ENCODE measurements at regions not wholly inside any gene's neighbourhood (a gene's known extent, or its start where the extent isn't known, plus 50 kb on each side); places are given as distances from the start of the nearest gene placed in this dataset.

DNA sequence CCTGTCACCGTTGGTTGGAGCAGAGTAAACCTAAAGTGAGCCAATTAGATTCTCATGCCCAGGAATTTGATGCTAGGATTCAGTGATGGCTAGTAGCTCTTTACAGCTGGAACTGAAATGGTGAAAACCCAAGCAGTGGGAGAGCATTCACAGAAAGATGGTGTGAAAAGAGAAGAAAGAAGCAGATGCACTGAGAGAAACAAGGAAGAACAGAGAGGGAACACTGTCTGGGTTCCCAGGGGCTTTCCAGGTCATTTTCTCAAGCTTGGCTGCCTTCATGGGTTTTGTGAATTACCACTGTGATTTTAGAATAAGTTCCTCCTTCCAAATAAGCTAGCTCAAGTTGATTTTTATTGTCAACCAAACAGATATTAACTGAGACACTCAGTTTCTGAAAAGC lies 104.1 kb upstream of the AKIRIN2 start:
- H3K36me3 ChIP-seq (ENCODE audit: insufficient read depth, low read length) = no peaks in the 10 kb centered on the region
- no peak overlapping the region for H3K27ac ChIP-seq (ENCODE audit: low read length)
- H2AFZ ChIP-seq (ENCODE audit: low read depth, low read length) = no peak overlapping the region
- H3K9ac ChIP-seq (ENCODE audit: low read length) = no peak overlapping the region
- no peaks in the 10 kb centered on the region for H3K27me3 ChIP-seq (ENCODE audit: insufficient read depth, low read depth, low read length)
- H3K9me3 ChIP-seq (ENCODE audit: low read length) = no peaks in the 10 kb centered on the region
- H3F3A ChIP-seq (ENCODE audit: insufficient read depth, low read length, poor library complexity, severe bottlenecking) = no peaks in the 10 kb centered on the region
- no peak overlapping the region for H3K4me2 ChIP-seq (ENCODE audit: low read length)
- H3K4me3 ChIP-seq (ENCODE audit: low read length) = no peak overlapping the region
- H3K9me2 ChIP-seq (ENCODE audit: insufficient read depth, low read length) = no peaks in the 10 kb centered on the region
- TF ChIP-seq RAD21 (conservative IDR thresholded peaks at IDR 0.05) (no peak), POLR2AphosphoS5 (IDR thresholded peaks at IDR 0.05) (no peak), EZH2 (IDR thresholded peaks at IDR 0.05; ENCODE audit: borderline replicate concordance, insufficient read depth, low read length, poor library complexity, severe bottlenecking) (no peak), EP300 (conservative IDR thresholded peaks at IDR 0.05; ENCODE audit: poor library complexity, severe bottlenecking) (no peak), MXI1 (conservative IDR thresholded peaks at IDR 0.05; ENCODE audit: poor library complexity, severe bottlenecking) (no peak), SMC3 (conservative IDR thresholded peaks at IDR 0.05; ENCODE audit: poor library complexity) (no peak), TAF1 (IDR thresholded peaks at IDR 0.05; ENCODE audit: low read depth) (no peak)
- TF ChIP-seq, protein P1, sequence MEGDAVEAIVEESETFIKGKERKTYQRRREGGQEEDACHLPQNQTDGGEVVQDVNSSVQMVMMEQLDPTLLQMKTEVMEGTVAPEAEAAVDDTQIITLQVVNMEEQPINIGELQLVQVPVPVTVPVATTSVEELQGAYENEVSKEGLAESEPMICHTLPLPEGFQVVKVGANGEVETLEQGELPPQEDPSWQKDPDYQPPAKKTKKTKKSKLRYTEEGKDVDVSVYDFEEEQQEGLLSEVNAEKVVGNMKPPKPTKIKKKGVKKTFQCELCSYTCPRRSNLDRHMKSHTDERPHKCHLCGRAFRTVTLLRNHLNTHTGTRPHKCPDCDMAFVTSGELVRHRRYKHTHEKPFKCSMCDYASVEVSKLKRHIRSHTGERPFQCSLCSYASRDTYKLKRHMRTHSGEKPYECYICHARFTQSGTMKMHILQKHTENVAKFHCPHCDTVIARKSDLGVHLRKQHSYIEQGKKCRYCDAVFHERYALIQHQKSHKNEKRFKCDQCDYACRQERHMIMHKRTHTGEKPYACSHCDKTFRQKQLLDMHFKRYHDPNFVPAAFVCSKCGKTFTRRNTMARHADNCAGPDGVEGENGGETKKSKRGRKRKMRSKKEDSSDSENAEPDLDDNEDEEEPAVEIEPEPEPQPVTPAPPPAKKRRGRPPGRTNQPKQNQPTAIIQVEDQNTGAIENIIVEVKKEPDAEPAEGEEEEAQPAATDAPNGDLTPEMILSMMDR (IDR thresholded peaks at IDR 0.05; ENCODE audit: poor library complexity, severe bottlenecking) = no peak
- TF ChIP-seq, protein P2, sequence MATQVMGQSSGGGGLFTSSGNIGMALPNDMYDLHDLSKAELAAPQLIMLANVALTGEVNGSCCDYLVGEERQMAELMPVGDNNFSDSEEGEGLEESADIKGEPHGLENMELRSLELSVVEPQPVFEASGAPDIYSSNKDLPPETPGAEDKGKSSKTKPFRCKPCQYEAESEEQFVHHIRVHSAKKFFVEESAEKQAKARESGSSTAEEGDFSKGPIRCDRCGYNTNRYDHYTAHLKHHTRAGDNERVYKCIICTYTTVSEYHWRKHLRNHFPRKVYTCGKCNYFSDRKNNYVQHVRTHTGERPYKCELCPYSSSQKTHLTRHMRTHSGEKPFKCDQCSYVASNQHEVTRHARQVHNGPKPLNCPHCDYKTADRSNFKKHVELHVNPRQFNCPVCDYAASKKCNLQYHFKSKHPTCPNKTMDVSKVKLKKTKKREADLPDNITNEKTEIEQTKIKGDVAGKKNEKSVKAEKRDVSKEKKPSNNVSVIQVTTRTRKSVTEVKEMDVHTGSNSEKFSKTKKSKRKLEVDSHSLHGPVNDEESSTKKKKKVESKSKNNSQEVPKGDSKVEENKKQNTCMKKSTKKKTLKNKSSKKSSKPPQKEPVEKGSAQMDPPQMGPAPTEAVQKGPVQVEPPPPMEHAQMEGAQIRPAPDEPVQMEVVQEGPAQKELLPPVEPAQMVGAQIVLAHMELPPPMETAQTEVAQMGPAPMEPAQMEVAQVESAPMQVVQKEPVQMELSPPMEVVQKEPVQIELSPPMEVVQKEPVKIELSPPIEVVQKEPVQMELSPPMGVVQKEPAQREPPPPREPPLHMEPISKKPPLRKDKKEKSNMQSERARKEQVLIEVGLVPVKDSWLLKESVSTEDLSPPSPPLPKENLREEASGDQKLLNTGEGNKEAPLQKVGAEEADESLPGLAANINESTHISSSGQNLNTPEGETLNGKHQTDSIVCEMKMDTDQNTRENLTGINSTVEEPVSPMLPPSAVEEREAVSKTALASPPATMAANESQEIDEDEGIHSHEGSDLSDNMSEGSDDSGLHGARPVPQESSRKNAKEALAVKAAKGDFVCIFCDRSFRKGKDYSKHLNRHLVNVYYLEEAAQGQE (IDR thresholded peaks at IDR 0.05; ENCODE audit: borderline replicate concordance) = no peak
- no peaks in the 10 kb centered on the region for H4K20me1 ChIP-seq (ENCODE audit: insufficient read depth)
- H3K79me2 ChIP-seq (replicated peaks; ENCODE audit: insufficient read depth, low read length) = no peaks in the 10 kb centered on the region

DNA sequence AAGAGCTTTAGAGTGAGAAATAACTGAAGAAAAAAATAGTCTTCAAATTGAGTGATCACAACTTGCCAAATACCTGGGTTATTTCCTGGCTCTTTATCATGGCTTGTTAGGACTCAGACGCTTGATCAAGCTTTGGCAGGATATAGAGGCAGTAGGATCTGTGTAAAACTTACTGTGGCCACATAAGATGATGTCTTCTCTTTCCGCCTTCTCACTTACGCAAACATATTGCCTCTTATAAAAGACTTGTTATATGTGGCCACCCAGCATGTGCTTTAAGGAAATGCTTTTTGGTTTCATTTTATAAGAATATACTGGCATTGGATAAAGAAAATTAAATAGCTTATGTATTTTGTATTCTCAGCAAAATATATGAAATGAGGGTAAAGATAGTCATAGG lies 101.8 kb upstream of the AKIRIN2 start:
- Histone ChIP-seq H3K79me2 (replicated peaks; ENCODE audit: insufficient read depth, low read length) (no peaks in the 10 kb centered on the region), H3K9me3 (ENCODE audit: low read length) (no peaks in the 10 kb centered on the region), H2AFZ (ENCODE audit: low read depth, low read length) (no peak overlapping the region), H4K20me1 (ENCODE audit: insufficient read depth) (no peaks in the 10 kb centered on the region), H3K9ac (ENCODE audit: low read length) (no peak overlapping the region), H3K9me2 (ENCODE audit: insufficient read depth, low read length) (no peaks in the 10 kb centered on the region), H3K36me3 (ENCODE audit: insufficient read depth, low read length) (no peaks in the 10 kb centered on the region), H3F3A (ENCODE audit: insufficient read depth, low read length, poor library complexity, severe bottlenecking) (no peaks in the 10 kb centered on the region), H3K27me3 (ENCODE audit: insufficient read depth, low read depth, low read length) (no peaks in the 10 kb centered on the region), H3K4me2 (ENCODE audit: low read length) (no peak overlapping the region), H3K4me3 (ENCODE audit: low read length) (no peak overlapping the region), H3K27ac (ENCODE audit: low read length) (no peak overlapping the region)
- TF ChIP-seq TAF1 (IDR thresholded peaks at IDR 0.05; ENCODE audit: low read depth) (no peak), RAD21 (conservative IDR thresholded peaks at IDR 0.05) (no peak), EP300 (conservative IDR thresholded peaks at IDR 0.05; ENCODE audit: poor library complexity, severe bottlenecking) (no peak), EZH2 (IDR thresholded peaks at IDR 0.05; ENCODE audit: borderline replicate concordance, insufficient read depth, low read length, poor library complexity, severe bottlenecking) (no peak), POLR2AphosphoS5 (IDR thresholded peaks at IDR 0.05) (no peak), SMC3 (conservative IDR thresholded peaks at IDR 0.05; ENCODE audit: poor library complexity) (no peak), MXI1 (conservative IDR thresholded peaks at IDR 0.05; ENCODE audit: poor library complexity, severe bottlenecking) (no peak)
- TF ChIP-seq, protein P1 (IDR thresholded peaks at IDR 0.05; ENCODE audit: poor library complexity, severe bottlenecking) = no peak
- TF ChIP-seq, protein P2 (IDR thresholded peaks at IDR 0.05; ENCODE audit: borderline replicate concordance) = no peak

Measured in neural cell (in vitro differentiated cells).